ENCODE measurements at regions not wholly inside any gene's neighbourhood (a gene's known extent, or its start where the extent isn't known, plus 50 kb on each side); places are given as distances from the start of the nearest gene placed in this dataset.
"Not testable (repeated sequence)": the region's sequence is repeated elsewhere in the genome, so short reads cannot be mapped to it uniquely, and the experiment has no call there.

GRCh38 chr5:101455851-101456250 is 552.8 kb upstream of the ST8SIA4 start:
- DNase-seq (ENCODE audit: insufficient read length) (no peak), FAIRE-seq (no peak)
- TF ChIP-seq POLR2A (IDR thresholded peaks at IDR 0.05; ENCODE audit: low read depth, low read length) (no peak), TAF1 (IDR thresholded peaks at IDR 0.05; ENCODE audit: borderline replicate concordance, low read depth, low read length) (no peak), POLR2AphosphoS5 (IDR thresholded peaks at IDR 0.05; ENCODE audit: low read depth, low read length) (no peak)

GRCh38 chr5:101455048-101455447 is 552.0 kb upstream of the ST8SIA4 start:
- FAIRE-seq: no peak
- DNase-seq (ENCODE audit: insufficient read length): no peak
- no peak for TF ChIP-seq POLR2AphosphoS5 (IDR thresholded peaks at IDR 0.05; ENCODE audit: low read depth, low read length)
- no peak for TF ChIP-seq POLR2A (IDR thresholded peaks at IDR 0.05; ENCODE audit: low read depth, low read length)
- TF ChIP-seq TAF1 (IDR thresholded peaks at IDR 0.05; ENCODE audit: borderline replicate concordance, low read depth, low read length): no peak

- DNase-seq (ENCODE audit: insufficient read length); FAIRE-seq: not testable (repeated sequence)
Measured at GRCh38 chr5:101442281-101442680, 539.2 kb upstream of the ST8SIA4 start.

DNA sequence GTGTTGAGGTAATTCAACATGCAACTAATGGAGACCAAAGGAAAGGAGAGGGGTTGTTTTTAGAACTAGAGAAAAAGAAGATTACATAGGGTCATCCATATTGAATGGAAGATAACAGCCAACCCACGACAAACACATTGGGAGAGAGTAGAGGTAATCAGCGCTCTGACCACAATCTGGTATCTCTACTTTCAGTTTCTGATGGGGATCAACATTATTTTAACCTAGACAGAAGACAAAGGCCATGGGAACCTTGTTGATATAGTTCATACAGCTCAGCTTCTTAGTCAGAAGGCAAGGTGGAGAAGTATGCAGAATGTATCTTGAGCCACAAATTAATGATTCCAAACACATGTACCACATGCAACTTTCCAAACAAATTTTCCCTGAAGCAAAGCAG is 537.1 kb upstream of the ST8SIA4 start:
- no peak for DNase-seq (ENCODE audit: insufficient read length)
- FAIRE-seq: no peak
- no peak for TF ChIP-seq POLR2A (IDR thresholded peaks at IDR 0.05; ENCODE audit: low read depth, low read length)

GRCh38 chr5:101437351-101437750 is 534.3 kb upstream of the ST8SIA4 start:
- no peak for DNase-seq (ENCODE audit: insufficient read length)
- FAIRE-seq: no peak
- no peak for TF ChIP-seq TAF1 (IDR thresholded peaks at IDR 0.05; ENCODE audit: borderline replicate concordance, low read depth, low read length)
- TF ChIP-seq POLR2AphosphoS5 (IDR thresholded peaks at IDR 0.05; ENCODE audit: low read depth, low read length): no peak
- no peak for TF ChIP-seq POLR2A (IDR thresholded peaks at IDR 0.05; ENCODE audit: low read depth, low read length)

DNA sequence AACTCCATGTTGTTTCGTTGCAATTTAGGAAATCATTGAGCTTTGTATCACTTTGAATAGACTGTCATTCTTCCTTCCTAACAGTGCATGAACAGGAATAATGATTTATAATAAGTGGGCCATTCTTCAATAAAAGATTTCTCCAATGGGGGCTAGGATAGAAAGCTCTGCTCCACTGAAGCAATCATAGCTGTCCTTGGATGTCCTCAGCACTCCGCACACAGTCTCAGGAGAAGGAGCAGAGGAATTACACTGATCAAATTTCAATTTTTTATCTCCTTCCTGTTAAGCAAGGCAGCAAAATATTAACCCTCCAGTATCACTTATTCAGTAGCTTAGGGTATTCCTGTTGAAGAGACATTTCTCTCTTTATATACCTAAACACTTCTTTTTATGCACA is 532.7 kb upstream of the ST8SIA4 start:
- no peak for FAIRE-seq
- TF ChIP-seq POLR2A (IDR thresholded peaks at IDR 0.05; ENCODE audit: low read depth, low read length) (no peak), TAF1 (IDR thresholded peaks at IDR 0.05; ENCODE audit: borderline replicate concordance, low read depth, low read length) (no peak), POLR2AphosphoS5 (IDR thresholded peaks at IDR 0.05; ENCODE audit: low read depth, low read length) (no peak)
- no peak for DNase-seq (ENCODE audit: insufficient read length)

DNA sequence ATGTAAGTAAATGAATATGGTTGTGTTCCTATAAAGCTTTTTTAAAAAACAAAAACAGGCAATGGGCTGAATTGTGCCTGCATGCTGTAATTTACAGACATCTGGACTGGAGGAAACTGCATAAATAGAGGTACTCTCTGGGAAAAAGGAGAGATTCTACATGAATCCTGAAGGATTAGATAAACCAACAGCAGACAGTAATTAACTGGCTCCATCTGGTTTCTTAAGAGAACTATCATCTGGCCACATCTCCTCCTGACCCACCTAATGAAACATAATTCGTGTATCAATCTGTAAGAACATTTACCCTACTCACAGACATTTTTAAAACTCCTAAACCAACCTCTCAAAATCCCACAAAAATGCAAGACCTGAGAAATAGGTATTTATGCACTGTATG is 528.1 kb upstream of the ST8SIA4 start:
- FAIRE-seq (no peak), DNase-seq (ENCODE audit: insufficient read length) (no peak)
- no peak for TF ChIP-seq POLR2A (IDR thresholded peaks at IDR 0.05; ENCODE audit: low read depth, low read length)
- no peak for TF ChIP-seq TAF1 (IDR thresholded peaks at IDR 0.05; ENCODE audit: borderline replicate concordance, low read depth, low read length)
- TF ChIP-seq POLR2AphosphoS5 (IDR thresholded peaks at IDR 0.05; ENCODE audit: low read depth, low read length): no peak

- FAIRE-seq (no peak), DNase-seq (ENCODE audit: insufficient read length) (no peak)
Measured at GRCh38 chr5:101430551-101430950, 527.5 kb upstream of the ST8SIA4 start.

GRCh38 chr5:101429241-101429640 is 526.2 kb upstream of the ST8SIA4 start:
- TF ChIP-seq TAF1 (IDR thresholded peaks at IDR 0.05; ENCODE audit: borderline replicate concordance, low read depth, low read length) (no peak), POLR2A (IDR thresholded peaks at IDR 0.05; ENCODE audit: low read depth, low read length) (no peak), POLR2AphosphoS5 (IDR thresholded peaks at IDR 0.05; ENCODE audit: low read depth, low read length) (no peak)
- FAIRE-seq: no peak
- no peak for DNase-seq (ENCODE audit: insufficient read length)

More at GRCh38 chr5:101430551-101430950, 527.5 kb upstream of the ST8SIA4 start:
- TF ChIP-seq TAF1 (IDR thresholded peaks at IDR 0.05; ENCODE audit: borderline replicate concordance, low read depth, low read length) (no peak), POLR2A (IDR thresholded peaks at IDR 0.05; ENCODE audit: low read depth, low read length) (no peak), POLR2AphosphoS5 (IDR thresholded peaks at IDR 0.05; ENCODE audit: low read depth, low read length) (no peak)

- no peak for FAIRE-seq
- DNase-seq (ENCODE audit: insufficient read length): no peak
- TF ChIP-seq TAF1 (IDR thresholded peaks at IDR 0.05; ENCODE audit: borderline replicate concordance, low read depth, low read length): no peak
Measured at GRCh38 chr5:101425339-101425859, 522.3 kb upstream of the ST8SIA4 start.

DNA sequence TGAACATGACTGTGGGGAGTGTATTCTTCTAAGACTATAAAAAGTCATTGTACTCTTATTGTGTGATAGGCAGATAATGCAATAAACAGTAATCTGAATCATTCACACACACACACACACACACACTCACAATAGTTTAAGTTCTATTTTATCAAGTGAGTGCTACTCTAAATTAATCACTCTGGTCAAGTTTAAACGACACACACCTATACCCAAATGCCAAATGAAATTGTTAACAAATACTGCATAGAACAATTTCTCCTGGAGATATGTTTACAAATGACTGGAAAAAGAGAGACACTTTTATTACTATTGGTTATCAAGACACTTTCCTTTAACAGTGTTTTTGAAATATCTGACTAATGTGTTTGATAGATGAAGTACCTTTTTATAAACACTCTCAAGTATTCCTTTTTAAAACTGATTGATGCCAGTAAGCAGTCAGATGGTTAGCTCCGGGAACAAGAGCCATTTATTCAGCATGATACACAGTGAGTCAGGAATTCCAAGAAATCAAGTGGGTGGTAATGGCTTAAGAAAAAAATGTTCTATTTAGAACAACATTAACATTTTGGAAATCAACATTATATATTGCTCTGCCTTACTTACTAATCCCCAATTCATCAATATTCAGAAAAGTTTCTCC is 521.6 kb upstream of the ST8SIA4 start:
- DNase-seq (ENCODE audit: insufficient read length): no peak
- no peak for FAIRE-seq
- TF ChIP-seq TAF1 (IDR thresholded peaks at IDR 0.05; ENCODE audit: borderline replicate concordance, low read depth, low read length): no peak
- no peak for TF ChIP-seq POLR2AphosphoS5 (IDR thresholded peaks at IDR 0.05; ENCODE audit: low read depth, low read length)
- TF ChIP-seq POLR2A (IDR thresholded peaks at IDR 0.05; ENCODE audit: low read depth, low read length): no peak

GRCh38 chr5:101418713-101419118 is 515.6 kb upstream of the ST8SIA4 start:
- no peak for TF ChIP-seq TAF1 (IDR thresholded peaks at IDR 0.05; ENCODE audit: borderline replicate concordance, low read depth, low read length)
- FAIRE-seq (peak; percentile 33), DNase-seq (ENCODE audit: insufficient read length) (no peak)

DNA sequence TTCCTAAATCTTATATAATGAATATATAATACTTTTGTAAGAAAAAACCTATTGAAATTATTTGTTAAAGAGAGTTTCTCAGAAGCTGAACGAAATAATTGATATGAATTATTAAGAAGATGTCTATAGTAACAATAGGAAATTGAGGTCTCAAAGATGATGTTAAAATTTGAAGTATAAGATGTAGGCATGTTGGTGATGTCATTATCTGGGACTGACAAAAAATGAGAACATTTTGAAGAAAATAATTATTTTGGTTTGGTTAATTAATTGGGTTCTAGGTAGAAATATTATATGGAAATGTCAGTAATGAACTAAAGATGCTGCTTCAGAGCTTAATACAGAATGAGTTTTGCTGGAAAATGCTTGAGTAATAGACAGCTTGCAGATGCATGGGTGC is 501.4 kb upstream of the ST8SIA4 start:
- TF ChIP-seq TAF1 (IDR thresholded peaks at IDR 0.05; ENCODE audit: borderline replicate concordance, low read depth, low read length) (no peak), POLR2A (IDR thresholded peaks at IDR 0.05; ENCODE audit: low read depth, low read length) (no peak), POLR2AphosphoS5 (IDR thresholded peaks at IDR 0.05; ENCODE audit: low read depth, low read length) (no peak)
- no peak for FAIRE-seq
- DNase-seq (ENCODE audit: insufficient read length): no peak
